Right lung (tissue), 2 donors: ENCODE measurements at regions not wholly inside any gene's neighbourhood (a gene's known extent, or its start where the extent isn't known, plus 50 kb on each side); places are given as distances from the start of the nearest gene placed in this dataset.

ENCODE experiments used
- DNase-seq, 2 donors: peaks; one replicate each; pipeline ENCODE4 v3.0.0-alpha.2; 2013

DNA sequence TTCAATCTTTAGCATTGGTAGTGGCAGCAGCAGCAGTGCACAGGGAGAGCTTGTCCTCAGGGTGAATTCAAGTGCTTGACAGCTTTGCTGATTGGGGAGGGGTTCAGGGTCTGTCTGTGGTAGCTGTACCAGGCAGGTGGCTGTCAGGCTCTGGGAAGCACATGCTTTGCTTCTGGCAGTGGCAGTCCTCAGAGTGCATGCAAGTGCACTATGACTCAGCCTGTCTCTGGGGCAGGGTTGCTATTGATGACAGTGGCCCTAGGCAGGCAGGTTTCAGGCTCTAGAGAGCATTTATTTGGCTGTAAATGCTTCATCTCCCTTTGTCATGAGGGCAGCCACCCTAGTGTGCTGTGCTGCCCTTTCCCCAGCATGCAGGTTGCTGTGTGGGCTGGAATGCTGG is 251.9 kb upstream of the LRRC7 start:
- DNase-seq, result no peak

DNA sequence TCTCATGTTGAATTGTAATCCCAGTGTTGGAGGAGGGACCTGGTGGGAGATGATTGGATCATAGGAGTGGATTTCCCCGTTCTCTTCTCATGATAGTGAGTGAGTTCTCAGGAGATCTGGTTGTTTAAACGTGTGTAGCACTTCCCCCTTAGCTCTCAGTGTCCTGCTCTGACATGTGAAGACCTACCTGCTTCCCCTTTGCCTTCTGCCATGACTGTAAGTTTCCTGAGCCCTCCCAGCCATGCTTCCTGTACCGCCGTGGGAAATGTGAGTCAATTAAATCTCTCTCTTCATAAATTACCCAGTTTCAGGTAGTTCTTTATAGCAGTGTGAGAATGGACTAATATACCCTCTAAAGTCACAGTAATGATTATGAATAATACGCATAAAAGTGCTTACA is 248.4 kb upstream of the LRRC7 start:
- no peak for DNase-seq

GRCh38 chr1:69320757-69321211 is 246.9 kb upstream of the LRRC7 start:
- DNase-seq, result no peak

GRCh38 chr1:69321311-69321710 is 246.4 kb upstream of the LRRC7 start:
- no peak for DNase-seq

GRCh38 chr1:69328186-69328585 is 239.5 kb upstream of the LRRC7 start:
- DNase-seq, result no peak

GRCh38 chr1:69363236-69363635 is 204.5 kb upstream of the LRRC7 start:
- no peak for DNase-seq

GRCh38 chr1:69373520-69373919 is 194.2 kb upstream of the LRRC7 start:
- no peak for DNase-seq

DNA sequence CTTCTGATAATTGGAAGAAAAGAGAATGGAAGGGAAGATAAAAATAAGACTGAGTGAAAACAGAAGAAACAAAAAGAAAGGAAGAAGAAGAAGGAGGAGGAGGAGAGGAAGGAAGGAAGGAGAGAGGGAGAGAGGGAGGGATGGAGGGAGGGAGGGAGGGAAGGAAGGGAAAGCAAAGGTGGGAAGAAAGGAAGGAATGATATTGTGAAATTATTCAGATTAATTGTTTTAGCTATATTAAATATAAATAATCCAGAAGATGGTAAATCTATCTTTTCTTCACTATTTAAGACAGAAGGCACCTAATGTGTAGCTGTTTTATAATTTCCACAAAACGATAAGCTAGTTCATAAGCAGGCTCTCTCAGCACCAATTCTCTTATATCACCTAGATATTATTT is 191.3 kb upstream of the LRRC7 start:
- DNase-seq, result no peak

GRCh38 chr1:69377507-69377906 is 190.2 kb upstream of the LRRC7 start:
- DNase-seq, result no peak

DNA sequence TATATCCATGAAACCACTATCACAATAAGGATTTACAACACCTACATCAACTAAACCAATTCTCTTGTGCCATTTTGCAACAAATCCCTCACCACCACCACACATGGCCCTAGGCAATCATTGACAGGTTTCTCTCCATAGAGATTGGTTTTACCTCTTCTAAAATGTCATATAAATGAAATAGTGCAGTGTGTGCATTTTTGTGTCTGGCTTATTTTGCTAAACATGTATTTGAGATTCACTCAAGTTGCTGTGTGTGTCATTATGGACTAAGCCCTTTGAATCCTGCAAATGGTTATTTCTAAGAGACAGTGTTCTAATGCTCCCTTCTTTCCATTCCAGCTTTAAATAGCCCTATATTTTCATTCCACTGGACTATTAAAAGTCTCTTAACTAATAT is 179.7 kb upstream of the LRRC7 start:
- no peak for DNase-seq

GRCh38 chr1:69400128-69400527 is 167.6 kb upstream of the LRRC7 start:
- DNase-seq, result no peak

DNA sequence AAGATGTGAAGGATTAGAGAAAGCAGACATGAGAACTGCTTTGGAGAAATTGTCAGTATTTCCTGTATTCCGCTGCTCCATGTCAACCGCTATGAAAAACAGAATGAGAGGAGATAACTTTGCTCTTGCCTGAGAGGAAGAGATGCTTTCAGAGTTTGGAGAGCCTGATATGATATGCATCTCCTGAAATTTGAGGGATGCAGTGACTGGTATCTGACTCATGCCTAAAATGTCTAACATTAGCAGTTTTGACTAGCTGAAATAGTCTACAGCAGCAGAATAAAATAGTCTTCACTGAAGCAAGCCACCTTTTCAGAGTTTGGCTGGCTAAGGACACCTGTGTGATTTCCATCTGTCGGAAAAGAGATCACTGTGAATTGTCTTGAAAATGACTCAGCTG is 165.8 kb upstream of the LRRC7 start:
- no peak for DNase-seq

DNA sequence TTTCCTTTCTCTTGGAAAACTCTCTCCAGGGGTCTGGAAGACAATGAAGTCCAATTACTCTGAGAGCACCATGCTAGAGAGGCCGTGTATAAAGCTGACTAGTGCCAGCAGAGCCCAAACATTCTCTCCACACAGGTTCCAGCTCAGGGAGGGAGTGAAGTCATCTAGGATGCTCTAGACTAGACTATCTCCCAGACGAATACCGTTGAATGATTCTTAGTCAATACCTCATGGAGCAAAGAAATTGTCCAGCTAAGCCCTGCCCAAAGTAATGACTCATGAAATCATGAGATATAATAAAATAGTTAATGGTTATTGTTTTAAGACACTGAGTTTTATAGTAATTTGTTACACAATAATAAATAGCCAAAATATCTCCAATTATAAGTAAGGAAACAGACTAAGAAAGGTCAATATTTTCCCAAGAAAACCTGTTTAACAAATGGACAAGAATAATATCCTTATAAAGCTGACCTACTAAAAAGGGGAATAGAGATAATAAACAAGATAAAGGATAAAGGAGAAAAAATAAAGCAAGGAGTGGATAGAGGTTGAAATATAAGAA is 163.9 kb upstream of the LRRC7 start:
- DNase-seq, result no peak

DNA sequence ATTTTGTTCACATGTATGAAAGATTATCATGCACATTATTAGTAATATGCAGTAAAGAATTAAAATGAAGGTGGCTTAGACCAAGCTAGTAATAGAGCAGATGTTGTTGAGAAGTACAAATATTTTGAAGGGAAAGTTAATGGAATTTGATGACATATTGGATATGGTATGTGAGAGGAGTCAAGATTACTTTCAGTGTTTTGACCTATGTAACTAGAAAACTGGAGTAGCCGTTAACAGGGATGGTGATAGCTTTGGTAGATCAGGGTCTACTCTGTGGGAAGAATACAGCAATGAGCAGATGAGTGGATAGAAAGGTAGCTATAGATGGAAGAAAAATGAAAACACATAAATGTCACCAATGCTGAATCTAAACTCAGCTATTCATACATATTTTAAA is 163.2 kb upstream of the LRRC7 start:
- DNase-seq, result no peak

DNA sequence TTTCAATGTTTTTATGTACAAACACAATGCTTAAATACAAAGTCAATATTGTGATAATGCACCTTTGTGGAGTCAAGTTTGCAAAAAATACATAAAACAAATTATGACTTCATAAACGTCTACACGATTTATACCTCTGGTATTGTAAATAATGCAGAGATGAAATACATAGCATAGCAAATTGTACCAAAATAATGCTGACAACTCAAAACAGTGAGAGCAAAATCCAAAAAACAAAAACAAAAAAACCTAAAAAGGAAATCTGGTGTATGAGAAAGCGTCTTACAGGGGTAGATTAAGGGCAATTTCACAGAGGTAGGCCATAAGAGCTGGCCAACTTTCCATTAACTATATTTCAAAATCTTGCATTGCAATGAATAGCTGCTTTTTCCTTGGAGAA is 161.5 kb upstream of the LRRC7 start:
- no peak for DNase-seq

DNA sequence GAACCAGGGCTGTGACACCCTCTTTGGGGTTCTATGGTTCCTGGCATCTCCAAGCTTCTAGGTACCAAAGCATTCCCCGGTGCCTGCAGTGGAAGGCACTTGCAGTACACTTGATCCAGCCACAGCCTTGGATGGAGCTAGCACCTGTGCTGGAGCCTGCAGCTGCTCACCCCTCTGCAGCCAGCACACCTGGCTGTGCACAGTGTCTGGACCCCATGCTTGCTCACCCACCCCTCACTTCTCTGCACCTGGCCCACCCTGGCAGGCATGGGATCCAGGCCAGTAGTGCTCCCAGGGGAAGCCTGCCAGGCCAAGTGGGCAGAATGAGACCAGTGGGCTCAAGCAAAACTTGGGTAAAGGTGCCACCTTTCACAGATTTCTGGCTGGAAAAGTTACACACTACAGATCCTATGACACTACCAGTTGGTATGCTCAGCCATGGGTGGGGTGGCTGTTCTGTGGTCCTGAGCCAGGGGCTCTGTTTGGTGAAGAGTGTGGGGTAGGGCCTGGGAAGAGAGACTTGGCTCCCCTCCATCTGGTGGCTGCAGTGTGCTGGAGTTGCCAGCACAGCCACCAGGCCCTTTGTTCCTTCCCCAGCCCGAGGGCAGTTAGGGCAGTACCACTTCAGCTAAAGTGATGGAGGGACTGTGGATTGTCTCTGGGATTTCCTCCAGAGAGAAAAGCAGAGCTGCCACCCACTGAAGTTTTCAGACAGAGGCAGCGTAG is 157.8 kb upstream of the LRRC7 start:
- no peak for DNase-seq

GRCh38 chr1:69410457-69410850 is 157.3 kb upstream of the LRRC7 start:
- no peak for DNase-seq

DNA sequence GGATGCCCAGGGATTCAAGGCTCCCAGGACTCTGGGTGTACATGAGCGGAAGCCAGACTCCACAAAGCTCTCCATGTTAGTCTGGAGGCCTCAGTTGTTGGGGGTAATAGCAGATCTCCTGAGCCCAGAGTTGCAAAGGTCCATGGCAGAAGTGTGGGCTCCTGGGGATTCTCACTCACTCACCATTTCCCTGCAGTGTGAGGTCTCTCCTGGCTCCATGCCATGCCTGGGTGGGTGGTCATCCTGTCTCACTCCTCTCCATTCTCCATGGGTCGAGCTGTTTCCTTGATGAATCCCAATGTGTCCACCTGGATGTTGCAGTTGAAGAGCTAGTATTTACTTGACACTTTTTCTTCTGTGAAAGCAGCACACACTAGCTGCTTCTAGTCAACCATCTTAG is 156.8 kb upstream of the LRRC7 start:
- DNase-seq, result no peak

DNA sequence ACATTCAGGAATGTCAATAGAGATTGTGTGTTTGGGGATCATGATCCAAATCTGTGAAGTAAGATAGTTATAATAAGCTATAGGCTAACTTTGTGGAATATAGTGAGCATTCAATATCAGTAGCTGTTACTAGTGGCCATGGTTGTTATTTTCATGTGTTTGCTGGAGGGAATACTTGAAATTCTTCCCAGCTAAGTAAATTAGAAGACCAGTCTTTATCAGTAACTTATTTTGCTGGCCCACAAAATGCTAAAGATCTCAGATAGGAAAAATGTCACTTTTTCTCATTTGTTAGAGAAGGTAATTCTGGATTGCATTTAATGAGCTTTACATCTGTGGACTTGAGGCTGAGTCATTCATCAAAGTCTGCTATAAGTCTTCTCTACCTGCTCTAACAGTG is 156.1 kb upstream of the LRRC7 start:
- no peak for DNase-seq

DNA sequence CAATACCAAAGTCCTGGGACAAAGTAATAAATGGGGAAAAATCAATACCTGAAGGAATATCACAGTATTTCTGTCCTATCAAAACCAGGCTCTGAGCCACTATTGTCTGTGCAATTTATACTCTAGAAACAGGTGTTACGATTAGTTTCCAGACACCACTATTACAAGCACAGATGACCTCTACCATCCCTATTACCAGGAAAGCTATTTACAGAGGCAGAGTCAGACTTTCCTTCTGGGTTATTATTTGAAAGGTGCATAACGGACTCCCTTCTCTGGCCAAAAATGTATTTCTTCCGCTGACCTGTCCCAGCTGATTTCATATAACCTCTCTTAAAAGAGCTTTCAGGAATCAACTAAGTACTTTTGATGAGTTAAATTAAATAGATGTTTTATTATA is 154.6 kb upstream of the LRRC7 start:
- DNase-seq, result no peak

DNA sequence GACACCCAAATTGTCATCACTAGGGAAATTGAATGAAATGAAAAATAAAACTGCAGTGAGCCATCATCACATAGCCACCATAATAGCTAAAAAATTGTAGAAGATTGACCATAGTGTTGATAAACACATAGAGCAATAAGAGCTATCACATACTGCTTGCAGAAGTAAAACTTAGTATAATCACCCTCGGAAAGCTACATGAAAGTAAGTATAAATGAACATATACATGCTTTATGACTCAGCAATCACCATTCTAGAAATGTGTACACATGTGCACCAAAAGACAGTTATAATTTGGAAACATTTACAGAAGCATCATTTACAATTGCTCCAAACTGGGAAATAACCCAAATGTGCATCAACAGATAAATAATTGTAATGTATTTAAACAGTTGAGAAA is 153.1 kb upstream of the LRRC7 start:
- DNase-seq, result no peak

DNA sequence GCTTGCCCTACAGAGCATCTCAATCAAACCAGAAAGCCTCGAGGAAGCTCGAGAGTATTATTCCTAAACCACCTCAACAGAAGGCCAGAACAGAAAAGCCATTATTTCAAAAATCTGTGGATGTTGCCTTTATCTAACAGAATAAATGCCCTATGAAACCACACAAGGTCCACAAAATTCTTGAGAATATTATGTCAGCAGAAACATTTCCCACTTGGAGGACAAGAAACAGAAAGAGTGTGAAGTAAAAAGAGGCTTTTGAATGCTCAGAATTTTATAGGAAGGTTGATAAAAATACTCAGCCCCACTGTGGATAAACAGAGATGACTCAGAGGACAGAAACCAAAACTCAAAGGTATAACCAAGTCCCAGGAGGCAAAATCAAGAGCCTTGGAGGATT is 146.4 kb upstream of the LRRC7 start:
- DNase-seq, result no peak

DNA sequence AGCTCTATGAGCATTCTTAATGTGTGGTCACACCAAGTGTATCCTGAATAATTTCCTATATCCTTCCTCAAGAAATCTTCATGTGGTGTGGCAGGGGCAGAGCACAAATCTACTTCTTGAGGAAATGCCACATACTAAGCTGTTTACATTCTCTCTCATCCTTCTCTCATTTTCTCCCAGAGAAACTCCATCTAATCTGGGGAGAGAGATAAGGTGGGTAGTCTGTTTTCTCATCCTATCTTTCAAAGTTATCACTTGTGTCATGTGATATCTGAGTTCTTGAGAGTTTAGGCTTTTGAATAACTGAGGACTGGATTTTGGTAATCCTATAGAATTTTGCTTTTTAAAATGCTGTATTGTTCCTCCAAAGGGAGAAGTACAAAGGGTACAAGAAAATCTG is 141.9 kb upstream of the LRRC7 start:
- no peak for DNase-seq

- no peak for DNase-seq
Observed at GRCh38 chr1:69426401-69426800, 141.3 kb upstream of the LRRC7 start.
